GM12872 (cell line): ENCODE measurements at regions not wholly inside any gene's neighbourhood (a gene's known extent, or its start where the extent isn't known, plus 50 kb on each side); places are given as distances from the start of the nearest gene placed in this dataset.

Source experiments
- CTCF ChIP-seq: IDR thresholded peaks from 3 replicates; pipeline ENCODE4 v1.5.1; 2011; ENCODE audit warnings: low read depth, mild to moderate bottlenecking, low read length, moderate library complexity; ENCODE audit not compliant: insufficient read depth

GRCh38 chr2:104654811-104655210, 199.1 kb upstream of the POU3F3 start:
- no peak for TF ChIP-seq CTCF

GRCh38 chr2:104656571-104657163, 197.2 kb upstream of the POU3F3 start:
- no peak for TF ChIP-seq CTCF

- no peak for TF ChIP-seq CTCF
Measured at GRCh38 chr2:104658144-104658835, 195.6 kb upstream of the POU3F3 start.

GRCh38 chr2:104658904-104659591, 194.9 kb upstream of the POU3F3 start:
- TF ChIP-seq CTCF, result no peak

GRCh38 chr2:104660991-104661390, 192.9 kb upstream of the POU3F3 start:
- no peak for TF ChIP-seq CTCF

- no peak for TF ChIP-seq CTCF
Measured at GRCh38 chr2:104664672-104665071, 189.2 kb upstream of the POU3F3 start.

- TF ChIP-seq CTCF, result no peak
Measured at GRCh38 chr2:104668631-104669030, 185.3 kb upstream of the POU3F3 start.
